HUES6 (cell line): ENCODE measurements at regions not wholly inside any gene's neighbourhood (a gene's known extent, or its start where the extent isn't known, plus 50 kb on each side); places are given as distances from the start of the nearest gene placed in this dataset.

Experiments used
- H3K27ac ChIP-seq: 2 replicates; pipeline ENCODE4 v1.7.0; 2013; ENCODE audit warnings: low read depth, mild to moderate bottlenecking, low read length, inconsistent platforms
- H3K27me3 ChIP-seq: 2 replicates; pipeline ENCODE4 v1.6.1; 2013; ENCODE audit warnings: low read length; ENCODE audit not compliant: control insufficient read depth, insufficient read depth
- H3K36me3 ChIP-seq: 2 replicates; pipeline ENCODE4 v1.6.1; 2013; ENCODE audit warnings: low read length; ENCODE audit not compliant: control insufficient read depth, insufficient read depth
- H3K4me1 ChIP-seq: 2 replicates; pipeline ENCODE4 v1.6.1; 2013; ENCODE audit warnings: low read length; ENCODE audit not compliant: control insufficient read depth, insufficient read depth
- H3K4me3 ChIP-seq: 2 replicates; pipeline ENCODE4 v1.5.1; 2013; ENCODE audit warnings: low read depth, low read length
- H3K9ac ChIP-seq: one replicate; pipeline ENCODE4 v1.6.1; 2013; ENCODE audit warnings: mild to moderate bottlenecking, low read length
- H3K9me3 ChIP-seq: 2 replicates; pipeline ENCODE4 v1.6.1; 2013; ENCODE audit warnings: low read depth, low read length; ENCODE audit not compliant: control insufficient read depth, insufficient read depth

DNA sequence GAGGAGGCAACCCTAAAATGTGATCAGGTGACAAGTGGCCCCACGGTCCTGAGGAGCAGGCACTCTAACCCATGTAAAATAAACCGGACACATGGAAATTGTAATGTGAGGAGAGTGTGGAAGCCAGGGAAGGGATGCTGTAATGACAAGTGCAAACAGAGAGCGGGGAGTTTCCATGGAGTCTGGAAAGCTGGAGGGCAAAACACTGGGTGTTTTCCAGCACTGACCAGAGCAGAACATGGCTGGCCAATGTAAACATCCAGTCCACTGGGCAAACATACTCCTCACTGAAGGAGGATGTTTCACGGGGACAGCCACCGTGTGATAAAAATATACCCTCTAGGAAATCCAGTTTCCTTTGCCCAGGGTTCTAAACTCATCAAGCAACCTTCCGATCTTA is 219.0 kb upstream of the JARID2 start:
- Histone ChIP-seq H3K27ac (no peak overlapping the region), H3K27me3 (no peaks in the 10 kb centered on the region), H3K36me3 (no peaks in the 10 kb centered on the region), H3K4me1 (peaks cover 7% of the 10 kb centered on the region; the same call in 1 of the 2 replicates), H3K4me3 (no peak overlapping the region), H3K9me3 (peaks cover 3% of the 10 kb centered on the region; the same call in 1 of the 2 replicates), H3K9ac (no peak overlapping the region)

DNA sequence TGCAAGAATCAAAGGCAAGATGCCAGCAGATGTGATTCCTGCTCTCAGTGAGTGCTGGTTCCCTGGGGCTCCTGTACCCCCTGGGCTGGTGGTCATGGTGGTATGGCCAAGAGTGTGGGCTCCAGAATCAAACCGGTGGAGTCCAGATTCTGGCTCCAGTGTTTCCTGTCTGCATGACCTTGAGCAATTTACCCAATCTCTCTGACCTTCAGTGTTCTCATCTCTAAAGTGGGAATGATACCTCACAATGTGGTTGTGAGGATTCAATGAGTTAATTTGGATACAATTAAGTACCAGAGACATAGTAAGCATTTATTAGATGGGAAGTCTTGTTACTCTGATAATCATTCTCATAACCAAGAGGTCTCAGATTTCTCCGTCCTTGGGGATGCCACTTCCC is 218.4 kb upstream of the JARID2 start:
- no peaks in the 10 kb centered on the region for H3K36me3 ChIP-seq
- H3K9me3 ChIP-seq, result peaks cover 3% of the 10 kb centered on the region; the same call in 1 of the 2 replicates
- H3K4me1 ChIP-seq, result peaks cover 7% of the 10 kb centered on the region
- H3K9ac ChIP-seq, result no peak overlapping the region
- H3K27ac ChIP-seq, result no peak overlapping the region
- H3K27me3 ChIP-seq, result no peaks in the 10 kb centered on the region
- no peak overlapping the region for H3K4me3 ChIP-seq

- H3K9me3 ChIP-seq, result peaks cover 3% of the 10 kb centered on the region; the same call in 1 of the 2 replicates
- H3K36me3 ChIP-seq, result no peaks in the 10 kb centered on the region
- no peak overlapping the region for H3K9ac ChIP-seq
- H3K27ac ChIP-seq, result no peak overlapping the region
- H3K4me3 ChIP-seq, result no peak overlapping the region
- H3K4me1 ChIP-seq, result peaks cover 13% of the 10 kb centered on the region
- no peaks in the 10 kb centered on the region for H3K27me3 ChIP-seq
Measured at GRCh38 chr6:15032015-15032414, 213.9 kb upstream of the JARID2 start.

- Histone ChIP-seq H3K27ac (no peak overlapping the region), H3K27me3 (no peaks in the 10 kb centered on the region), H3K4me3 (no peak overlapping the region), H3K9me3 (peaks cover 3% of the 10 kb centered on the region; the same call in 1 of the 2 replicates), H3K9ac (no peak overlapping the region), H3K36me3 (no peaks in the 10 kb centered on the region), H3K4me1 (peaks cover 25% of the 10 kb centered on the region)
Measured at GRCh38 chr6:15033850-15034203, 212.0 kb upstream of the JARID2 start.

DNA sequence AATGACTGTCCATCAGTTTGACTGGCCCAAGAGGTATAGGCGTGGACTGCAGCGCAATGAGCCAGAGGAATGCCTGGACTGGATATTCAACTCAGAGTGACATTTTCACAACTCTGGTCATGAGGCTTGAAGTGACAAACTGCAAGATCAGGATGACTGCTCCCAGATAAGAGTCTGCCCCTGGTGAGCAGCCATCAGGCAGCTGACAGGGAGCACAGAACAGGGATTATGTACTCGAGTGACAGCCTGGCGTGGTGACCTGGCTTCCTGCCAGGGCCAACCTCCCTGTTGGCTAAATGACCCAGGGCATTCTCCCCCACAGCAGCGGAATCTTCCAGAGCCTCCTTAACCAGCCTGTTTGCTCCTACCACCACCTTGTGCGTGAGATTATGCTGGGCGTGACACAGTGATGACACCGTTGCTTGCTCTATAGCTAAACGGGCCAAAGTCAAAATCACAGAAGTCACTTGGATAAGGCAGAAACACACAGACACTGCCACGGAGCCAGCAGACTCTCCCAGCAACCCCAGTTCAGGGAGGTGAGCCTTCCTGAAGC is 209.1 kb upstream of the JARID2 start:
- Histone ChIP-seq H3K27ac (no peak overlapping the region), H3K4me3 (no peak overlapping the region), H3K36me3 (no peaks in the 10 kb centered on the region), H3K27me3 (no peaks in the 10 kb centered on the region), H3K9me3 (no peaks in the 10 kb centered on the region), H3K4me1 (peaks cover 29% of the 10 kb centered on the region), H3K9ac (no peak overlapping the region)

DNA sequence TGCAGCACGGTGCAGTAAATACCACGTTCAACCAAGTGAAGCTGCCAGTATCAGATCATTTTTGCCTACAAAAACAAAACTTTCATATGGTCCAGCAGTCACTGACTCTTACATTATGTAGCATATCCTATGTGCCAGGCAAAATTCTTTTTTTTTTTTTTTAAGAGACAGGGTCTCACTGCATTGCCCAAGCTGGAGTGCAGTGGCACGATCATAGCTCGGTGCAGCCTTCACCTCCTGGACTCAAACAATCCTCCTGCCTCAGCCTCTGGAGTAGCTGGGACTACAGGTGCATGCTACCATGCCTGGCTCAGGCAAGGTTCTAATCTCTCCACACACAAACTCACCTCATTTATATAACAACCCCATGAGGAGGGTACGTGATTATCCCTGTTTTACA is 208.6 kb upstream of the JARID2 start:
- H3K4me1 ChIP-seq, result peaks cover 28% of the 10 kb centered on the region
- no peaks in the 10 kb centered on the region for H3K27me3 ChIP-seq
- no peak overlapping the region for H3K27ac ChIP-seq
- no peaks in the 10 kb centered on the region for H3K9me3 ChIP-seq
- peak overlapping the region; percentile 13 for H3K9ac ChIP-seq
- H3K4me3 ChIP-seq, result no peak overlapping the region
- H3K36me3 ChIP-seq, result no peaks in the 10 kb centered on the region

- H3K27ac ChIP-seq, result peak overlapping the region; percentile 60
- H3K36me3 ChIP-seq, result no peaks in the 10 kb centered on the region
- no peaks in the 10 kb centered on the region for H3K9me3 ChIP-seq
- no peaks in the 10 kb centered on the region for H3K27me3 ChIP-seq
- H3K4me3 ChIP-seq, result no peak overlapping the region
- H3K4me1 ChIP-seq, result peaks cover 23% of the 10 kb centered on the region
- no peak overlapping the region for H3K9ac ChIP-seq
Measured at GRCh38 chr6:15038013-15038791, 207.7 kb upstream of the JARID2 start.

GRCh38 chr6:15039136-15039535 is 206.7 kb upstream of the JARID2 start:
- Histone ChIP-seq H3K9ac (no peak overlapping the region), H3K4me3 (no peak overlapping the region), H3K36me3 (no peaks in the 10 kb centered on the region), H3K27ac (peak overlapping the region; percentile 60), H3K4me1 (peaks cover 30% of the 10 kb centered on the region), H3K9me3 (no peaks in the 10 kb centered on the region), H3K27me3 (no peaks in the 10 kb centered on the region)

GRCh38 chr6:15042938-15043337 is 202.9 kb upstream of the JARID2 start:
- Histone ChIP-seq H3K27me3 (no peaks in the 10 kb centered on the region), H3K9ac (no peak overlapping the region), H3K4me1 (peaks cover 28% of the 10 kb centered on the region), H3K9me3 (no peaks in the 10 kb centered on the region), H3K4me3 (no peak overlapping the region), H3K27ac (no peak overlapping the region), H3K36me3 (no peaks in the 10 kb centered on the region)

DNA sequence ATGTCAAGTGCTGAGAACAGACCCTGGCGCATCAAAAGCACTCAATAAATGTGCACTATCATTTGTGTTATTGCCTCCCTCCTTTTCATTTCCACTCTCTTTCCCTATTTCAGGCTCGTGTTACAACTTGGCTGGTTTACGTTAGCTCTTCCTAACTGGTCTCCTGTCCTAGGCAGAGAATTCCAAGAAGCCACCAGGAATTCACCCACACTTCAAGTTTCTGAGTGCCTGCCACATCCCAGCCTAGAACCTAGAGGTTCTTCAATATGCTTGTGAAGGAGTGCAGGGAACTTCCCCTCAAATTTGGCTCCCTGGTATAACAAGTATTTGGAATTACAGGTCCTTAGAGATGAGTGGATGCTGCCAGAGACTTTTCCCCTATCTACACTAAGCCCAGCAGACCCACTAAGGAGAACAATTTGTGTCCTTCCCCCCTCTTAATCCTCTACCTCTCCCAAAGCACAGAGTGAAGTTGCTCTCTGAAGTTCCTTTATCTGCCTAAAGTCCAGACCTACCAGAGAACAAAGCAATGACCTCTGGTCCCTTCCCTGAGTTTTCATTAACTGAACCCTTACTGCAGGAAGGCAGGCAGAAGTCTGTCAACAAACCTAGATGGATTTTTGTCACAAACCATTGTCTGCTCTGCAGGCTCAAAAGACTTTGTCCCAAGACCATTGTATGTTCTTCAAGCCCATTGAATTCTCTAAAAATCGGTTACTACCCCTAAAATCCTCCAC is 201.6 kb upstream of the JARID2 start:
- H3K9ac ChIP-seq, result no peak overlapping the region
- no peaks in the 10 kb centered on the region for H3K9me3 ChIP-seq
- no peaks in the 10 kb centered on the region for H3K27me3 ChIP-seq
- H3K4me3 ChIP-seq, result no peak overlapping the region
- no peaks in the 10 kb centered on the region for H3K36me3 ChIP-seq
- no peak overlapping the region for H3K27ac ChIP-seq
- H3K4me1 ChIP-seq, result peaks cover 15% of the 10 kb centered on the region

- Histone ChIP-seq H3K9ac (no peak overlapping the region), H3K27me3 (no peaks in the 10 kb centered on the region), H3K9me3 (no peaks in the 10 kb centered on the region), H3K36me3 (no peaks in the 10 kb centered on the region), H3K4me1 (peaks cover 15% of the 10 kb centered on the region), H3K27ac (no peak overlapping the region), H3K4me3 (no peak overlapping the region)
Measured at GRCh38 chr6:15044948-15045347, 200.9 kb upstream of the JARID2 start.
